Neural progenitor cell (in vitro differentiated cells): ENCODE measurements at regions not wholly inside any gene's neighbourhood (a gene's known extent, or its start where the extent isn't known, plus 50 kb on each side); places are given as distances from the start of the nearest gene placed in this dataset.

Source experiments
- DNase-seq: peaks from one replicate; pipeline ENCODE4 v3.0.0-alpha.2; 2016; ENCODE audit warnings: low spot score
- H2AFZ ChIP-seq: fragments of 200-600 bp; sonication (generic); replicated peaks from 2 replicates; pipeline ENCODE4 v1.6.1; 2016; ENCODE audit warnings: antibody characterized with exemption
- H3F3A ChIP-seq: fragments of 200-600 bp; sonication (generic); 2 replicates; pipeline ENCODE4 v1.6.1; 2016; ENCODE audit warnings: antibody characterized with exemption, low read depth
- H3K27ac ChIP-seq: fragments of 200-600 bp; sonication (generic); 2 replicates; pipeline ENCODE4 v1.5.1; 2016; ENCODE audit warnings: mild to moderate bottlenecking
- H3K27me3 ChIP-seq: fragments of 200-600 bp; sonication (generic); 2 replicates; pipeline ENCODE4 v1.6.1; 2016; ENCODE audit warnings: mild to moderate bottlenecking, moderate library complexity
- H3K36me3 ChIP-seq: fragments of 200-600 bp; sonication (generic); 2 replicates; pipeline ENCODE4 v1.5.1; 2016
- H3K4me1 ChIP-seq: fragments of 200-600 bp; sonication (generic); 2 replicates; pipeline ENCODE4 v1.6.1; 2016; ENCODE audit warnings: mixed run types
- H3K4me2 ChIP-seq: fragments of 200-600 bp; sonication (generic); 2 replicates; pipeline ENCODE4 v1.6.1; 2016
- H3K4me3 ChIP-seq: fragments of 200-600 bp; sonication (generic); 2 replicates; pipeline ENCODE4 v1.5.1; 2016
- H3K79me2 ChIP-seq: fragments of 200-600 bp; sonication (generic); 2 replicates; pipeline ENCODE4 v1.6.1; 2016; ENCODE audit warnings: low read depth
- H3K9ac ChIP-seq: fragments of 200-600 bp; sonication (generic); 2 replicates; pipeline ENCODE4 v1.6.1; 2016
- H3K9me3 ChIP-seq: fragments of 200-600 bp; sonication (generic); 2 replicates; pipeline ENCODE4 v1.5.1; 2016; ENCODE audit warnings: low read depth
- H4K20me1 ChIP-seq: fragments of 200-600 bp; sonication (generic); 2 replicates; pipeline ENCODE4 v1.6.1; 2016; ENCODE audit warnings: low read depth
- H3K27ac Mint-ChIP-seq: 3 replicates; pipeline ENCODE4 v1.8.0; 2021; ENCODE audit warnings: mixed read lengths
- H3K27me3 Mint-ChIP-seq: 2 replicates; pipeline ENCODE4 v1.8.0; 2022; ENCODE audit warnings: low read depth, mild to moderate bottlenecking, inconsistent platforms, moderate library complexity, mixed read lengths; ENCODE audit not compliant: insufficient read depth
- H3K36me3 Mint-ChIP-seq: 3 replicates; pipeline ENCODE4 v1.8.0; 2021; ENCODE audit warnings: mixed read lengths
- H3K4me1 Mint-ChIP-seq: 3 replicates; pipeline ENCODE4 v1.8.0; 2021; ENCODE audit warnings: mixed read lengths
- H3K4me3 Mint-ChIP-seq: 3 replicates; pipeline ENCODE4 v1.8.0; 2021; ENCODE audit warnings: mild to moderate bottlenecking, moderate library complexity, mixed read lengths
- H3K9me3 Mint-ChIP-seq: 3 replicates; pipeline ENCODE4 v1.8.0; 2020; ENCODE audit warnings: mixed read lengths
- EZH2 ChIP-seq: fragments of 200-600 bp; sonication (generic); IDR thresholded peaks from 2 replicates; pipeline ENCODE4 v1.6.1; 2017; ENCODE audit warnings: antibody characterized with exemption, mild to moderate bottlenecking, moderate library complexity
- EZH2phosphoT487 ChIP-seq: fragments of 200-600 bp; sonication (generic); IDR thresholded peaks from 2 replicates; pipeline ENCODE4 v1.6.1; 2017; ENCODE audit warnings: antibody characterized with exemption
- TF ChIP-seq, protein P1 (sequence below): fragments of 200-600 bp; sonication (generic); IDR thresholded peaks from 2 replicates; pipeline ENCODE4 v1.5.1; 2017; ENCODE audit warnings: antibody characterized with exemption, mild to moderate bottlenecking

DNA sequence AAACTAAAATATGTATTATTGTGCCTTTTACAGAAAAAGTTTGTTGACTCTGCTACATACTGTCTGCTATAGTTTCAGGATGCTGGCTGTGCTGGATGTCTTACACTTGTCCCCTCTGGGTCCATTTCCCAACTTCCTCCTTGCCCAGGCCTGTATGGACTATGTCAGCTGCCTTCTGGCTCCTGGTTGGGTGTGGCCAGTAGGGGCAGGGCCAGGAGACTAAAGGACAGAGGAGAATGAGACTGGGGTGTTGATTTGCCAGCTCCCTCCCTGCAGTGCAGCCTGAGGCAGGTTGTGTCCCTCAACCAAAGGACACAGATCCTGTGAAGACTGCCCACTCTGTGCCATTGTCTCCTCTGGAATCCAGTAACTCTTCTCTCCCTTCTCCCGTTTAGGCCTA is 90.6 kb upstream of the UBE2E2 start:
- peak overlapping the region; percentile 17 for H3K27ac Mint-ChIP-seq
- H3K27me3 ChIP-seq: no peaks in the 10 kb centered on the region

DNA sequence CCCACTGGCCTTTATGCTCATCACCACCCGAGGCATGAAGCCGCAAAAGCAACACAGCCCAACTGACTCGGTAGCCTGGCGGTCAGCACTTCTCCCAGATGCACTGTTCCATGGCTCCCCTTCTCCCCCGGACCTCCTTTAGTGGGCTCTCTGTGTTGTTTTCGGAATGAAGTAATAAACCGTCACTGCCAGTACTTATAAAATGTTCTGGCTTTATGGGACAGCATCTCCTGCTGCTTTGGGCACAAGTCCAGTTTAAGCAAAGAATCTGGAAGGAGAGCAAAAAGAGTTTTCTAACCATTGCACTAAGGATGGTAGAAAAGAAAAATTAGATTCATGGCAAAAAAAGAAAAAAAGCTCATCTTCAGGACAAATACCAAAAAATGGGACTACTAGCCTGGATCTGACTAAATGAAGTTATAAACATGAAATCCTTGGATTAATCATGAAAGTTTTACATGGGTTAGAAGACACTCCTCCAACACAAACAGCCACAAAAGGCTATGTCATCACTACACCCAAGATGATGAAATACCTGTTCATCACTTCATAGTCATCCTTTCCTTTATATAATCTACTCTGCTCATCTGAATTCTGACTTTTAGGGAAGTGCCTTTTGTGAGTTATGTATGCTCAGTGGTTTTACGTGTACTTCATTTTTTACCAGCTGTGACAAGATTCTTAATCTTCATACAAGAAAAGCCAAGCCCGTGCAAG is 89.5 kb upstream of the UBE2E2 start:
- Mint-ChIP-seq H3K27ac (no peak overlapping the region), H3K4me3 (no peak overlapping the region), H3K4me1 (peaks cover 10% of the 10 kb centered on the region), H3K36me3 (no peaks in the 10 kb centered on the region), H3K27me3 (peaks cover 2% of the 10 kb centered on the region), H3K9me3 (no peaks in the 10 kb centered on the region)
- Histone ChIP-seq H3K27ac (no peak overlapping the region), H3K79me2 (no peaks in the 10 kb centered on the region), H3K4me3 (no peak overlapping the region), H3K36me3 (no peaks in the 10 kb centered on the region), H3F3A (no peaks in the 10 kb centered on the region), H3K9me3 (no peaks in the 10 kb centered on the region), H3K27me3 (no peaks in the 10 kb centered on the region), H3K4me1 (peaks cover 19% of the 10 kb centered on the region), H4K20me1 (no peaks in the 10 kb centered on the region), H3K4me2 (no peak overlapping the region), H3K9ac (no peak overlapping the region), H2AFZ (no peak overlapping the region)
- TF ChIP-seq EZH2phosphoT487: no peak
- no peak for TF ChIP-seq EZH2
- TF ChIP-seq, protein P1, sequence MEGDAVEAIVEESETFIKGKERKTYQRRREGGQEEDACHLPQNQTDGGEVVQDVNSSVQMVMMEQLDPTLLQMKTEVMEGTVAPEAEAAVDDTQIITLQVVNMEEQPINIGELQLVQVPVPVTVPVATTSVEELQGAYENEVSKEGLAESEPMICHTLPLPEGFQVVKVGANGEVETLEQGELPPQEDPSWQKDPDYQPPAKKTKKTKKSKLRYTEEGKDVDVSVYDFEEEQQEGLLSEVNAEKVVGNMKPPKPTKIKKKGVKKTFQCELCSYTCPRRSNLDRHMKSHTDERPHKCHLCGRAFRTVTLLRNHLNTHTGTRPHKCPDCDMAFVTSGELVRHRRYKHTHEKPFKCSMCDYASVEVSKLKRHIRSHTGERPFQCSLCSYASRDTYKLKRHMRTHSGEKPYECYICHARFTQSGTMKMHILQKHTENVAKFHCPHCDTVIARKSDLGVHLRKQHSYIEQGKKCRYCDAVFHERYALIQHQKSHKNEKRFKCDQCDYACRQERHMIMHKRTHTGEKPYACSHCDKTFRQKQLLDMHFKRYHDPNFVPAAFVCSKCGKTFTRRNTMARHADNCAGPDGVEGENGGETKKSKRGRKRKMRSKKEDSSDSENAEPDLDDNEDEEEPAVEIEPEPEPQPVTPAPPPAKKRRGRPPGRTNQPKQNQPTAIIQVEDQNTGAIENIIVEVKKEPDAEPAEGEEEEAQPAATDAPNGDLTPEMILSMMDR: no peak
- no peak for DNase-seq

More for the DNA sequence above, 90.6 kb upstream of the UBE2E2 start:
- TF ChIP-seq EZH2phosphoT487 (no peak), EZH2 (no peak)
- TF ChIP-seq, protein P1: no peak
- no peak overlapping the region for H3K27ac ChIP-seq
- H3K4me1 ChIP-seq: peaks cover 21% of the 10 kb centered on the region
- no peaks in the 10 kb centered on the region for H3K79me2 ChIP-seq
- Mint-ChIP-seq H3K4me1 (peaks cover 8% of the 10 kb centered on the region), H3K9me3 (no peaks in the 10 kb centered on the region), H3K4me3 (no peak overlapping the region), H3K27me3 (peaks cover 2% of the 10 kb centered on the region), H3K36me3 (no peaks in the 10 kb centered on the region)
- H3K9me3 ChIP-seq: no peaks in the 10 kb centered on the region
- no peak overlapping the region for H2AFZ ChIP-seq
- no peak overlapping the region for H3K9ac ChIP-seq
- no peaks in the 10 kb centered on the region for H3F3A ChIP-seq
- H4K20me1 ChIP-seq: no peaks in the 10 kb centered on the region
- H3K36me3 ChIP-seq: no peaks in the 10 kb centered on the region
- no peak overlapping the region for H3K4me3 ChIP-seq
- no peak overlapping the region for H3K4me2 ChIP-seq
- DNase-seq: peak; percentile 15

DNA sequence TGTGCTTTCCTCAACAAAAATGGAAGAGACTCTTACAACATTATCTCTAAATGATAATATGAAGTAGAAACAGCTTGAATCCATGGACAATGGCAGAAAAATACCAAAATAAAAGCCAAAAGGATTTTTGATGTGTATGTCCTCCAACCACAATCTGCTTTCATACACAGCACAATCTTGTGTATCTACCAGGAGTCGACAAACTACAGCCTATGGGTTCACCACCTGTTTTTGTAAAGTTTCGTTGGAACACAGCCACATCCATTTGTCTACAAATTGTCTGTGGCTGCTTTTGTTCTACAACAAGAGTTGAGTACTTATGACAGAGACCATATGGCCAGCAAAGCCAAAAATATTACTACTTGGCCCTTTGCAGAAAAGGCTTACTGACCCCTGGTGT is 88.7 kb upstream of the UBE2E2 start:
- Histone ChIP-seq H3K27me3 (no peaks in the 10 kb centered on the region), H3F3A (no peaks in the 10 kb centered on the region), H3K79me2 (no peaks in the 10 kb centered on the region), H3K36me3 (no peaks in the 10 kb centered on the region), H3K9me3 (no peaks in the 10 kb centered on the region), H3K4me1 (peaks cover 19% of the 10 kb centered on the region), H3K27ac (no peak overlapping the region), H3K9ac (no peak overlapping the region), H3K4me3 (no peak overlapping the region), H4K20me1 (no peaks in the 10 kb centered on the region), H2AFZ (no peak overlapping the region), H3K4me2 (no peak overlapping the region)
- Mint-ChIP-seq H3K27me3 (peaks cover 2% of the 10 kb centered on the region), H3K9me3 (no peaks in the 10 kb centered on the region), H3K27ac (no peak overlapping the region), H3K4me1 (peaks cover 11% of the 10 kb centered on the region), H3K4me3 (no peak overlapping the region), H3K36me3 (no peaks in the 10 kb centered on the region)
- TF ChIP-seq EZH2phosphoT487 (no peak), EZH2 (no peak)
- TF ChIP-seq, protein P1: no peak
- DNase-seq: no peak
